ENCODE measurements at regions not wholly inside any gene's neighbourhood (a gene's known extent, or its start where the extent isn't known, plus 50 kb on each side); places are given as distances from the start of the nearest gene placed in this dataset.

GRCh38 chr2:226017537-226017936 is 618.0 kb downstream of the NYAP2 start:
- H3K27ac ChIP-seq (ENCODE audit: low read length) = no peak overlapping the region
- peaks cover 3% of the 10 kb centered on the region for H3K4me1 ChIP-seq (ENCODE audit: control insufficient read depth, low read depth, low read length)
- no peaks in the 10 kb centered on the region for H3K36me3 ChIP-seq (ENCODE audit: control insufficient read depth, low read depth, low read length)
- H3K9me3 ChIP-seq (ENCODE audit: control insufficient read depth, low read depth, low read length) = peaks cover 7% of the 10 kb centered on the region
- H3K4me3 ChIP-seq (ENCODE audit: low read length) = no peak overlapping the region
- H3K27me3 ChIP-seq (ENCODE audit: control insufficient read depth, insufficient read depth, low read length) = no peaks in the 10 kb centered on the region
- no peak overlapping the region for H3K9ac ChIP-seq (ENCODE audit: low read length)

DNA sequence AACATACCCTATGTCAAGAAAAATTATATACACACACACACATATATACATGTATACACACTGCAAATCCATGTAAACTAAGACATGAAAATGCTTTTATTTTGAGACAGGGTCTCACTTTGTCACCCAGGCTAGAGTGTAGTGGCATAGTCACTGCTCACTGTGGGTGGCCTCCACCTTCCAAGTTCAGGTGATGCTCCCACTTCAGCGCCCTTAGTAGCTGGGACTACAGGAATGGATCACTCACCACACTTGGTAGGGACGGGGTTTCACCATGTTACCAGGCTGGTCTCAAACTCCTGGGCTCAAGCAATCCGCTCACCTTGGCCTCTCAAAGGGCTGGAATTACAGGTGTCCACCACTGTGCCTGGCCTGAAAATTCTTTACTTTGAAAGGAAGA is 617.6 kb downstream of the NYAP2 start:
- no peak overlapping the region for H3K9ac ChIP-seq (ENCODE audit: low read length)
- H3K36me3 ChIP-seq (ENCODE audit: control insufficient read depth, low read depth, low read length) = no peaks in the 10 kb centered on the region

GRCh38 chr2:226011716-226012450 is 612.4 kb downstream of the NYAP2 start:
- H3K27me3 ChIP-seq (ENCODE audit: control insufficient read depth, insufficient read depth, low read length) = no peaks in the 10 kb centered on the region
- H3K4me3 ChIP-seq (ENCODE audit: low read length) = no peak overlapping the region
- H3K27ac ChIP-seq (ENCODE audit: low read length) = no peak overlapping the region

More for the DNA sequence above, 617.6 kb downstream of the NYAP2 start:
- Histone ChIP-seq H3K27ac (ENCODE audit: low read length) (no peak overlapping the region), H3K4me3 (ENCODE audit: low read length) (no peak overlapping the region), H3K4me1 (ENCODE audit: control insufficient read depth, low read depth, low read length) (peaks cover 3% of the 10 kb centered on the region), H3K27me3 (ENCODE audit: control insufficient read depth, insufficient read depth, low read length) (no peaks in the 10 kb centered on the region), H3K9me3 (ENCODE audit: control insufficient read depth, low read depth, low read length) (peaks cover 7% of the 10 kb centered on the region)

GRCh38 chr2:226002438-226002837 is 602.9 kb downstream of the NYAP2 start:
- Histone ChIP-seq H3K27me3 (ENCODE audit: control insufficient read depth, insufficient read depth, low read length) (no peaks in the 10 kb centered on the region), H3K4me3 (ENCODE audit: low read length) (no peak overlapping the region), H3K4me1 (ENCODE audit: control insufficient read depth, low read depth, low read length) (no peaks in the 10 kb centered on the region), H3K27ac (ENCODE audit: low read length) (no peak overlapping the region), H3K36me3 (ENCODE audit: control insufficient read depth, low read depth, low read length) (no peaks in the 10 kb centered on the region), H3K9ac (ENCODE audit: low read length) (no peak overlapping the region), H3K9me3 (ENCODE audit: control insufficient read depth, low read depth, low read length) (no peaks in the 10 kb centered on the region)

More at GRCh38 chr2:226011716-226012450, 612.4 kb downstream of the NYAP2 start:
- H3K4me1 ChIP-seq (ENCODE audit: control insufficient read depth, low read depth, low read length) = peaks cover 3% of the 10 kb centered on the region
- no peaks in the 10 kb centered on the region for H3K9me3 ChIP-seq (ENCODE audit: control insufficient read depth, low read depth, low read length)
- no peaks in the 10 kb centered on the region for H3K36me3 ChIP-seq (ENCODE audit: control insufficient read depth, low read depth, low read length)
- H3K9ac ChIP-seq (ENCODE audit: low read length) = no peak overlapping the region

GRCh38 chr2:226001716-226002115 is 602.2 kb downstream of the NYAP2 start:
- no peak overlapping the region for H3K27ac ChIP-seq (ENCODE audit: low read length)
- H3K4me1 ChIP-seq (ENCODE audit: control insufficient read depth, low read depth, low read length) = no peaks in the 10 kb centered on the region
- no peaks in the 10 kb centered on the region for H3K36me3 ChIP-seq (ENCODE audit: control insufficient read depth, low read depth, low read length)
- no peaks in the 10 kb centered on the region for H3K9me3 ChIP-seq (ENCODE audit: control insufficient read depth, low read depth, low read length)
- no peaks in the 10 kb centered on the region for H3K27me3 ChIP-seq (ENCODE audit: control insufficient read depth, insufficient read depth, low read length)
- no peak overlapping the region for H3K4me3 ChIP-seq (ENCODE audit: low read length)
- no peak overlapping the region for H3K9ac ChIP-seq (ENCODE audit: low read length)

DNA sequence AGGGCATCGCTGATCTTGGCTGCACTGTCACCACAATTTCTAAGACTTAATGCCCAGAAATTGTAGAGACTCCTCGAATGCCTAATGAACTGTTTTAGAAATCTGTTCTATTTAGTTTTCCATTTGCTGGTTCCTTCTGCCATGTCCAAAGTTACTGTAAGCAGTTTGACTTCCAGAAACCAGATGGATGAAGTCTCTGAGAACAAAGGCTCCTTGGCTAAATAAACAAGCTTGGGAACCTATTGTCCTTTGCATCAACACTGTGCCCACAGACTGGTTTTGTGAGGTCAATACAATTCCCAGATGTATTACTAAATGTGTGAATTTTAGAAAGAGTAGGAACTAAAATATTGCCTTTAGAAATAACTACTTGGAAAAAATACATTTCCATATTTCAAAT is 600.2 kb downstream of the NYAP2 start:
- Histone ChIP-seq H3K9ac (ENCODE audit: low read length) (no peak overlapping the region), H3K36me3 (ENCODE audit: control insufficient read depth, low read depth, low read length) (no peaks in the 10 kb centered on the region), H3K27me3 (ENCODE audit: control insufficient read depth, insufficient read depth, low read length) (no peaks in the 10 kb centered on the region), H3K4me3 (ENCODE audit: low read length) (no peak overlapping the region), H3K9me3 (ENCODE audit: control insufficient read depth, low read depth, low read length) (no peaks in the 10 kb centered on the region), H3K4me1 (ENCODE audit: control insufficient read depth, low read depth, low read length) (no peaks in the 10 kb centered on the region), H3K27ac (ENCODE audit: low read length) (no peak overlapping the region)

DNA sequence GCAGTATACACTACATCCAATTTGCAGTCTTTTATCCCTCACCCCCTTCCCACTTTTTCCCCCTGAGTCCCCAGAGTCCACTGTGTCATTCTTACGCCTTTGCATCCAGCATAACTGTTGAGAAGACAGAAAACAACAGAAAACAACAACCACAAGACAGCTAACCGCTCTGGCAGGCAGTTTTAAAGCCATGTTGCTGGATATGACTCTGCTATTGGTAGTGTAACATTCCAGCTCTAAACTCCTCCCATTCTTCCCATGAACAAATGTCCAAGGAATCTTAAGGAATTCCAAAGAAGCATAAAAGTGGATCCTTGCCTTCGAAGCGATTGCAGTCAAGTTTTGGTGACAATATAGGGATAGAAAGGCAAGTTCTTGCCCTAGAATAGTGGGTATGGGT is 599.1 kb downstream of the NYAP2 start:
- no peak overlapping the region for H3K4me3 ChIP-seq (ENCODE audit: low read length)
- no peak overlapping the region for H3K27ac ChIP-seq (ENCODE audit: low read length)
- no peaks in the 10 kb centered on the region for H3K36me3 ChIP-seq (ENCODE audit: control insufficient read depth, low read depth, low read length)
- H3K27me3 ChIP-seq (ENCODE audit: control insufficient read depth, insufficient read depth, low read length) = no peaks in the 10 kb centered on the region
- no peaks in the 10 kb centered on the region for H3K4me1 ChIP-seq (ENCODE audit: control insufficient read depth, low read depth, low read length)
- no peaks in the 10 kb centered on the region for H3K9me3 ChIP-seq (ENCODE audit: control insufficient read depth, low read depth, low read length)
- no peak overlapping the region for H3K9ac ChIP-seq (ENCODE audit: low read length)

DNA sequence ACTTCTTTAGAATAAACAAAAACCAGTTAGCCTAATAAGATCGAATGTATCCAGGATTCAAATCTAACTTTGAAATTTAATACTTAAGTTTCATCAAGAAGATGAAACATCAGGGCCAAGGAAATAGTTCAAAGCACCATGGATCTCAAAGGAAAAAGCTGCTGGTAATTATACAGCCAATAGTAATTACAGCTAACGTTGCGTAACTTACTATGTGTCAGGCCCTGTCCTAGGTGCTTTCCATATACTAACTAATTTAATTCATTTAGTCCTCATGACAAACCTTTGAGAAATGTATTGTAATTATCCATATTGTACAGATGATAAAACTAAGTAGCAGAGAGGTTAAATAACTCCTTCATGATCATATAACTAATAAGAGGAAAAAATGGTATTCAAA is 598.6 kb downstream of the NYAP2 start:
- H3K4me1 ChIP-seq (ENCODE audit: control insufficient read depth, low read depth, low read length) = no peaks in the 10 kb centered on the region
- H3K9me3 ChIP-seq (ENCODE audit: control insufficient read depth, low read depth, low read length) = no peaks in the 10 kb centered on the region
- no peaks in the 10 kb centered on the region for H3K27me3 ChIP-seq (ENCODE audit: control insufficient read depth, insufficient read depth, low read length)
- no peak overlapping the region for H3K27ac ChIP-seq (ENCODE audit: low read length)
- H3K4me3 ChIP-seq (ENCODE audit: low read length) = no peak overlapping the region
- no peak overlapping the region for H3K9ac ChIP-seq (ENCODE audit: low read length)
- no peaks in the 10 kb centered on the region for H3K36me3 ChIP-seq (ENCODE audit: control insufficient read depth, low read depth, low read length)

DNA sequence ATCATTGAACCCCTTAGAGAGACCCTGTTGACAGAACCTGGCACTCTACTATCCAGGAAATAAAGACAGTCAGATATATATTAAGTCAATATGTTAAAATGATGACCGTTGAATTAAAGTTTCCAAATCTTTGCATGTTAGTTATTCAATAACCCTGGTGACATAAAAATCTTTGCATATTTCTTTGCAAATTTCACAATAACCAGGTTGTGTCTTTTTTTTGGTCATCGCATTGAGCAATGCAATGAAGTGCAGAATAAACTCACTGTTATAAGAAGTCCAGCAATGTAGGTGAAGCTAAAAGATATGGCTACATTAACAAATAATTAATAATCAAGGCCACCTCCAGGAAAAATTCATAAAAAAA is 596.9 kb downstream of the NYAP2 start:
- H3K27ac ChIP-seq (ENCODE audit: low read length) = no peak overlapping the region

DNA sequence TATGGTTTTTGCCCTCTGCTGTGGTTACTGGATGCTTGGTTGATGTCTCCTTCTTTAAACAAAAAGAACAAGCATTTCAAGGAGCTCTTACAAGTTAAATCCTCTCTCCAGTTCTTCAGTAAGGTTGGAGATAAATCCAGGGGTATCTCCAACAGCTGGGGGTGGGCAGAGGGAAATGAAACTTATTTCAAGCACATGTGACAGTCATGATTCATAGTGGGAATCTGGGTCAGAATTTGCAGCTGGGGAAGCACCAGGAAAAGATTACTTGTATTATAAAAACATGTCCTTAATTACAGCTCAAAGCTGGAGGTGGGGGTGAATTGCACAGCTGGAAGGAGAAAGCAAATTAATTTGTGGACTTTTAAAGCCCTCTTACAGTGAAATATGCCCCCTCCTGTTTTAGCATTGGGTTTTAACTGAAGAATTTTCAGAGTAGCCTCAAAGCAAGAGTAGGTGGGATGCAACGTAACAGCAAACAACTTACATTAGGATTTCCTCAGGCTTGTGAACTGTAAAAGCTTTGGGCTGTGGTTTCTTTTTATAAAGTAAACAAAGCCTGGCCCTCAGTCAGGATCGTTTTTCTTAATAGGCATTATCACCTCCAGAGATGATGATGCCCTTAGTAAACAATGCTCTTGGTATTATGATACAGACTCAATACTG is 596.4 kb downstream of the NYAP2 start:
- no peaks in the 10 kb centered on the region for H3K36me3 ChIP-seq (ENCODE audit: control insufficient read depth, low read depth, low read length)
- no peaks in the 10 kb centered on the region for H3K9me3 ChIP-seq (ENCODE audit: control insufficient read depth, low read depth, low read length)
- no peaks in the 10 kb centered on the region for H3K4me1 ChIP-seq (ENCODE audit: control insufficient read depth, low read depth, low read length)
- no peak overlapping the region for H3K9ac ChIP-seq (ENCODE audit: low read length)
- no peak overlapping the region for H3K27ac ChIP-seq (ENCODE audit: low read length)
- H3K4me3 ChIP-seq (ENCODE audit: low read length) = no peak overlapping the region
- no peaks in the 10 kb centered on the region for H3K27me3 ChIP-seq (ENCODE audit: control insufficient read depth, insufficient read depth, low read length)

More for the DNA sequence above, 596.9 kb downstream of the NYAP2 start:
- Histone ChIP-seq H3K27me3 (ENCODE audit: control insufficient read depth, insufficient read depth, low read length) (no peaks in the 10 kb centered on the region), H3K9ac (ENCODE audit: low read length) (no peak overlapping the region), H3K4me1 (ENCODE audit: control insufficient read depth, low read depth, low read length) (no peaks in the 10 kb centered on the region), H3K4me3 (ENCODE audit: low read length) (no peak overlapping the region), H3K9me3 (ENCODE audit: control insufficient read depth, low read depth, low read length) (no peaks in the 10 kb centered on the region), H3K36me3 (ENCODE audit: control insufficient read depth, low read depth, low read length) (no peaks in the 10 kb centered on the region)

DNA sequence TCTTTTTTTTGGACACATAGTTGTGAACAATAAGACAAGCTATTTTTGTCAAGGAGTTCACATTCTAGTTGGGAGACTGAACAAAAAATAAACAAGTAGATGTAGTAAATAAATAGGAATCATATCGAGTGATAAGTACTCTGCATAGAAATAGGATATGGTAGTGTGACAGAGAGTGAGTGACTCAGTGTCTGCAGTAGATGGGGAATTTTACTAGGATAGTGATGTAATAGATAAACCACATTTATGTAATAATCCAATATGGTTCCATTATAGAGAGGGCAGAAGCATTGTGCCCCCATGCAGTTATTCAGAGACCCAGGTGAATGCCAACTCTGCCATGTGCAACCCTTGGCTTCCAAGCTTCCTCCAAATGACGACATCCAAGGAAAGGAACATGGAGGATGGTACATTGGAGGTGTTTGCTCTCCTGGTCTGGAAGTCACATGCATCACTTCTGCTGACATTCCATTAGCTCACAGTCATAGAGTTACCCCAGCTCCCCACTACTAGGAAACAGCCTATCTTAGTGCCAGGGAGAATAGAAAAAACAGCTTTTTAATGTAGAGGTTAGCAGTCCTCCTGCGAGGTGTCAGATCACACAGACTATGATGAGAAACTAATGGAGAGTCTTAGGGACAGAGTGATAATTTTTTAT is 595.4 kb downstream of the NYAP2 start:
- Histone ChIP-seq H3K36me3 (ENCODE audit: control insufficient read depth, low read depth, low read length) (no peaks in the 10 kb centered on the region), H3K9me3 (ENCODE audit: control insufficient read depth, low read depth, low read length) (no peaks in the 10 kb centered on the region), H3K4me1 (ENCODE audit: control insufficient read depth, low read depth, low read length) (no peaks in the 10 kb centered on the region), H3K9ac (ENCODE audit: low read length) (no peak overlapping the region), H3K27me3 (ENCODE audit: control insufficient read depth, insufficient read depth, low read length) (no peaks in the 10 kb centered on the region), H3K4me3 (ENCODE audit: low read length) (no peak overlapping the region), H3K27ac (ENCODE audit: low read length) (no peak overlapping the region)
